NCI-H774 (cell line): ENCODE measurements at regions not wholly inside any gene's neighbourhood (a gene's known extent, or its start where the extent isn't known, plus 50 kb on each side); places are given as distances from the start of the nearest gene placed in this dataset.

Source experiments
- DNase-seq: peaks from one replicate; lab custom pipeline; 2025; lab: John Stamatoyannopoulos, UW

- no peak for DNase-seq
These were observed 324.4 kb upstream of the ZNF32 start for GRCh38 chr10:43972976-43973647.

- DNase-seq: no peak
These were observed 323.3 kb upstream of the ZNF32 start for GRCh38 chr10:43971981-43972380.

- DNase-seq: no peak
These were observed 322.6 kb upstream of the ZNF32 start for GRCh38 chr10:43971306-43971705.

GRCh38 chr10:43970717-43971116 is 322.0 kb upstream of the ZNF32 start:
- DNase-seq: no peak

GRCh38 chr10:43970018-43970698 is 321.5 kb upstream of the ZNF32 start:
- DNase-seq: no peak

- no peak for DNase-seq
These were observed 320.8 kb upstream of the ZNF32 start for GRCh38 chr10:43969506-43969905.

- DNase-seq: no peak
These were observed 320.3 kb upstream of the ZNF32 start for GRCh38 chr10:43968961-43969360.

GRCh38 chr10:43968076-43968475 is 319.4 kb upstream of the ZNF32 start:
- DNase-seq: no peak

- no peak for DNase-seq
These were observed 317.9 kb upstream of the ZNF32 start for GRCh38 chr10:43966571-43966965.

- no peak for DNase-seq
These were observed 317.4 kb upstream of the ZNF32 start for GRCh38 chr10:43965918-43966570.

- DNase-seq: no peak
These were observed 316.6 kb upstream of the ZNF32 start for GRCh38 chr10:43965033-43965917.

- no peak for DNase-seq
These were observed 315.8 kb upstream of the ZNF32 start for GRCh38 chr10:43964486-43964885.

GRCh38 chr10:43963793-43964425 is 315.2 kb upstream of the ZNF32 start:
- no peak for DNase-seq

- DNase-seq: no peak
These were observed 314.7 kb upstream of the ZNF32 start for GRCh38 chr10:43963379-43963778.

- DNase-seq: no peak
These were observed 313.9 kb upstream of the ZNF32 start for GRCh38 chr10:43962346-43963191.

GRCh38 chr10:43961523-43962345 is 313.1 kb upstream of the ZNF32 start:
- no peak for DNase-seq

- no peak for DNase-seq
These were observed 312.3 kb upstream of the ZNF32 start for GRCh38 chr10:43960981-43961380.

GRCh38 chr10:43960477-43960876 is 311.8 kb upstream of the ZNF32 start:
- no peak for DNase-seq

- DNase-seq: no peak
These were observed 311.4 kb upstream of the ZNF32 start for GRCh38 chr10:43960135-43960415.
